ENCODE measurements at regions not wholly inside any gene's neighbourhood (a gene's known extent, or its start where the extent isn't known, plus 50 kb on each side); places are given as distances from the start of the nearest gene placed in this dataset.
"Not testable (repeated sequence)": the region's sequence is repeated elsewhere in the genome, so short reads cannot be mapped to it uniquely, and the experiment has no call there.

DNA sequence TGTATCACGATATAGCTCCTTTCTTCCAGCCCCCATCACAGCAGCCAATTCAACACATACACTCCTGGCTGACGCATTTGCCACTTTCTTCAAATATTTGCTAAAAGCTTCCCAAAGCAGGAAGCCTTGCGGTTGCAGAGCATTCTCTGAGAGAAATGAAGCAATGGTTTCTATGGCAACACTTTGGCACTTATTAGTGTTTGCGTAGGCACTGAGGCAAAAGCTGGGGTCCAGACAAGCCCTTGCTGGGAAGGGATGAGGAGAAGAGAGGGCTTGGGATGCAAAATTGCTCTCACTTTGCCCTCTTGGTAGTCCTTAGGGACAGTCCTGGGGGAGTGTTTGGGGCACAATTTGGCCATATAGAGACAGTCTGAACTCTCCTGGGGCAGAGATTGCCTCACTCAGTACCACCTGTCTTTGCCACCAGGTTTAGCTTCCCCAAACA lies 55.0 kb upstream of the PAK3 start:
- no peak overlapping the region for H3K4me3 ChIP-seq
- no peaks in the 10 kb centered on the region for H3K9me3 ChIP-seq (ENCODE audit: low read depth)
- DNase-seq (ENCODE audit: low read depth in 1 of 2, low spot score in 1 of 2), result peak in 1 of 2 donors; percentile 91
- no peak overlapping the region for H3K27ac ChIP-seq
- no peaks in the 10 kb centered on the region for H3K27me3 ChIP-seq
- H3K36me3 ChIP-seq, result no peaks in the 10 kb centered on the region
- H3K4me1 ChIP-seq (ENCODE audit: low read depth), result no peaks in the 10 kb centered on the region
- TF ChIP-seq, protein P1, sequence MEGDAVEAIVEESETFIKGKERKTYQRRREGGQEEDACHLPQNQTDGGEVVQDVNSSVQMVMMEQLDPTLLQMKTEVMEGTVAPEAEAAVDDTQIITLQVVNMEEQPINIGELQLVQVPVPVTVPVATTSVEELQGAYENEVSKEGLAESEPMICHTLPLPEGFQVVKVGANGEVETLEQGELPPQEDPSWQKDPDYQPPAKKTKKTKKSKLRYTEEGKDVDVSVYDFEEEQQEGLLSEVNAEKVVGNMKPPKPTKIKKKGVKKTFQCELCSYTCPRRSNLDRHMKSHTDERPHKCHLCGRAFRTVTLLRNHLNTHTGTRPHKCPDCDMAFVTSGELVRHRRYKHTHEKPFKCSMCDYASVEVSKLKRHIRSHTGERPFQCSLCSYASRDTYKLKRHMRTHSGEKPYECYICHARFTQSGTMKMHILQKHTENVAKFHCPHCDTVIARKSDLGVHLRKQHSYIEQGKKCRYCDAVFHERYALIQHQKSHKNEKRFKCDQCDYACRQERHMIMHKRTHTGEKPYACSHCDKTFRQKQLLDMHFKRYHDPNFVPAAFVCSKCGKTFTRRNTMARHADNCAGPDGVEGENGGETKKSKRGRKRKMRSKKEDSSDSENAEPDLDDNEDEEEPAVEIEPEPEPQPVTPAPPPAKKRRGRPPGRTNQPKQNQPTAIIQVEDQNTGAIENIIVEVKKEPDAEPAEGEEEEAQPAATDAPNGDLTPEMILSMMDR (IDR thresholded peaks at IDR 0.05; ENCODE audit: low read depth, low read length), result no peak

DNA sequence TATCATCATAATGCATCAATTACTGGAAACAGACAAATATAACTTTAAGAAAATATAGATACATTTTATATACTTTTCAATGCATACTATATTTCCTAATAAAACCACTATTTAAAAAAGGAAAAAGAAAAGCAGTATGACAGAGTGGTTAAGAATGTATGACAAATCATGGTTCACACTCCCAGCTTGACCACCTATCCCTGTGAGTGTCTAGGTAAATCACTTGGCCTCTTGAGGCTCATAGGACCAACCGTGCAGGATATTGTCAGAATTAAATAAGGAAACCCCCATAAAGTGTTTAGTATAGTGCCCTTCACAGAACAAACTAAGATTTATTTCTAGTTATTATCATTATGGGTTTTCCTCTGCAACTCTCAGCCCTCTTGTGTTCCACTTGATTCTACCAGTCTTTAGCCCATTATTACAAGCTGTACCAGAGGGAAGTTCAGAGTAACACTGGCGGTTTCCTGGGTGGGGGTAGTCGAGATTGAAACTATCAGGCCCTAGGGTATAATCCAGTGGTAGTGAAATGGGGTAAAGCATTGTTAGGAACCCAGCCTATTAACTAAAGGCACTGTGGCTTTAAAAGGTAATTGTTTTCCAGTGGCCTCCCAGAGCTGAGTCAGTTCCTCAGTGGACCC lies 55.5 kb upstream of the PAK3 start:
- Histone ChIP-seq H3K36me3 (no peaks in the 10 kb centered on the region), H3K27me3 (no peaks in the 10 kb centered on the region), H3K9me3 (ENCODE audit: low read depth) (no peaks in the 10 kb centered on the region), H3K27ac (no peak overlapping the region), H3K4me3 (no peak overlapping the region), H3K4me1 (ENCODE audit: low read depth) (no peaks in the 10 kb centered on the region)
- peak in 1 of 2 donors; percentile 21 for DNase-seq (ENCODE audit: low read depth in 1 of 2, low spot score in 1 of 2)
- TF ChIP-seq, protein P1 (IDR thresholded peaks at IDR 0.05; ENCODE audit: low read depth, low read length), result no peak

DNA sequence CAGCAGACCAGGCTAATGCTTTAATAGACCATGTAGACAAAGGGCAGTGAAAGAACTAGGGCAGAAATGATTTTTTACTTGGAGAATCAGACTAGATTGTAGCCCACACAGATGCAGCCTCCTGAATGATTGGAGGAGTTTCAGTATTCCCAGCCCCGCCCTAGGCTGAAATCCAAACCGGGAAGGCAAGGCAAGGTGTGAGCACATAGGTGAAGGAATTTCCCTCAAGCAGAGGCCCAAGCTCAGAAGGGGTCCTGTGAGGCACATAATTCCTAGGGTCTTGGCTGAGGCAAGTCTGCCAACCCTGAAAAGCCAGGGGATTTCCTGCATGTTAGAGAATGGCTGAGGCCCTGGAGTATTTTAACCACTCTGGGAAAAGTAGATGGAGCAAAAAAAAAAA lies 56.4 kb upstream of the PAK3 start:
- TF ChIP-seq, protein P1 (IDR thresholded peaks at IDR 0.05; ENCODE audit: low read depth, low read length), result no peak
- Histone ChIP-seq H3K4me3 (no peak overlapping the region), H3K9me3 (ENCODE audit: low read depth) (no peaks in the 10 kb centered on the region), H3K36me3 (no peaks in the 10 kb centered on the region), H3K27me3 (no peaks in the 10 kb centered on the region), H3K27ac (no peak overlapping the region), H3K4me1 (ENCODE audit: low read depth) (no peaks in the 10 kb centered on the region)
- no peak for DNase-seq (ENCODE audit: low read depth in 1 of 2, low spot score in 1 of 2)

DNA sequence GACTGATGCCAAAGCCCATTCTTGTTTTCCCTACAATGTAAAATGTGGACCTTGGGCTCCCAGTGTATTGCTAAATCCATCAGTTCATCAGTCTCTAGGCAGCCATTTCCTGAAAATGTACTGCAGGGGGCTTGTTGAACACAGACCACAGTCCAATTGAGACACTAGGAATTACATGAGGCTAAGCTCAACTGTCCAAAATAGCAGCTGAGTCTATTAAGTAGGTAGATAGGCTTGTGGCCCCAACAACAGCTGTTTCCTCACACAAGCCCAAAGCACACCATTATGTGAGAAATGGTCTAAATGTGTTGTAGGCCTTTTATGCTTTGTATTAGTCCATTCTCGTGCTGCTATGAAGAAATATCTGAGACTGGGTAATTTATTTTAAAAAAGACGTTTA lies 60.0 kb upstream of the PAK3 start:
- Histone ChIP-seq H3K36me3 (no peaks in the 10 kb centered on the region), H3K4me3 (no peak overlapping the region), H3K27me3 (no peaks in the 10 kb centered on the region), H3K4me1 (ENCODE audit: low read depth) (no peaks in the 10 kb centered on the region), H3K9me3 (ENCODE audit: low read depth) (no peaks in the 10 kb centered on the region), H3K27ac (no peak overlapping the region)
- DNase-seq (ENCODE audit: low read depth in 1 of 2, low spot score in 1 of 2), result no peak
- TF ChIP-seq, protein P1 (IDR thresholded peaks at IDR 0.05; ENCODE audit: low read depth, low read length), result no peak

DNA sequence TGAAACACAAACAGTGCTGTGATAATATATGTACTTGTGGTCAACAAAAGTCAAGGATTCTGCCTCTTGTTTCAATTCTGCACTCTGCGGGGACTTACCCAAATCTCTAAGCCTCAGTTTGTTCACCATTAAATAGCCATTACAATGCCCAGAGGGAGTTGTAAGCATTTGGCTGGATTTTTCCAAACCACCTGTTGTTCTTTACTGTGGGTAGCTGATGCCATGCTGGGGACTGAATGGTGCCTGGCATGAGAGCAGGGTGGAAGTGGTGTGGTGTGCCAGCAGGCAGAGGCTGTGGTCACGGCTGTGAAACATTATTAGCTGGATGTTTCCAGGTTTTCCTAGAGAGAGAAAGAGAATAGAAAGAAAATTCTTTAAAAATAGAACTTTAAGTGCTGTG lies 60.7 kb upstream of the PAK3 start:
- TF ChIP-seq, protein P1 (IDR thresholded peaks at IDR 0.05; ENCODE audit: low read depth, low read length), result no peak
- Histone ChIP-seq H3K36me3 (no peaks in the 10 kb centered on the region), H3K4me1 (ENCODE audit: low read depth) (no peaks in the 10 kb centered on the region), H3K27me3 (no peaks in the 10 kb centered on the region), H3K9me3 (ENCODE audit: low read depth) (no peaks in the 10 kb centered on the region), H3K27ac (no peak overlapping the region), H3K4me3 (no peak overlapping the region)
- DNase-seq (ENCODE audit: low read depth in 1 of 2, low spot score in 1 of 2), result no peak

DNA sequence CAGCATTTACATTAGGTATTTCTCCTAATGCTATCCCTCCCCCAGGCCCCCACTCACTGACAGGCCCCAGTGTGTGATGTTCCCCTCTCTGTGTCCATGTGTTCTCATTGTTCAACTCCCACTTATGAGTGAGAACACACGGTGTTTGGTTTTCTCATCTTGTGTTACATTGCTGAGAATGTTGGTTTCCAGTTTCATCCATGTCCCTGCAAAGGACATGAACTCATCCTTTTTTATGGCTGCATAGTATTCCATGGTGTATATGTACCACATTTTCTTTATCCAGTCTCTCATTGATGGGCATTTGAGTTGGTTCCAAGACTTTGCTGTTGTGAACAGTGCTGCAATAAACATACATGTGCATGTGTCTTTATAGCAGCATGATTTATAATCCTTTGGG lies 73.0 kb upstream of the PAK3 start:
- not testable (repeated sequence) for H3K27me3 ChIP-seq; H3K27ac ChIP-seq; H3K36me3 ChIP-seq; H3K9me3 ChIP-seq (ENCODE audit: low read depth); DNase-seq (ENCODE audit: low read depth in 1 of 2, low spot score in 1 of 2); H3K4me1 ChIP-seq (ENCODE audit: low read depth); H3K4me3 ChIP-seq

Measured in cardiac muscle cell (in vitro differentiated cells and primary cell).